OCI-LY1 (cell line): ENCODE measurements at regions not wholly inside any gene's neighbourhood (a gene's known extent, or its start where the extent isn't known, plus 50 kb on each side); places are given as distances from the start of the nearest gene placed in this dataset.

Experiments
- H2AFZ ChIP-seq: fragments of 200-600 bp; sonication (generic), shearing (Covaris generic); 2 replicates; pipeline ENCODE4 v1.6.0; 2014; ENCODE audit warnings: antibody characterized with exemption, mild to moderate bottlenecking, low read length
- H3F3A ChIP-seq: fragments of 200-600 bp; sonication (generic), shearing (Covaris generic); 2 replicates; pipeline ENCODE4 v1.6.0; 2014; ENCODE audit warnings: mild to moderate bottlenecking, antibody characterized with exemption, low read length, moderate library complexity; ENCODE audit not compliant: insufficient read depth
- H3K27ac ChIP-seq: fragments of 200-600 bp; sonication (generic); 2 replicates; pipeline ENCODE4 v1.5.1; 2014; ENCODE audit warnings: low read length, mixed run types, mild to moderate bottlenecking, low read depth; ENCODE audit not compliant: poor library complexity, severe bottlenecking
- H3K27me3 ChIP-seq: fragments of 200-600 bp; sonication (generic); 2 replicates; pipeline ENCODE4 v1.6.0; 2014; ENCODE audit warnings: antibody characterized with exemption, mild to moderate bottlenecking, low read length, moderate library complexity; ENCODE audit not compliant: insufficient read depth
- H3K36me3 ChIP-seq: fragments of 200-600 bp; sonication (generic); 2 replicates; pipeline ENCODE4 v1.6.1; 2014; ENCODE audit warnings: mild to moderate bottlenecking, antibody characterized with exemption, low read length, moderate library complexity, mixed read lengths; ENCODE audit not compliant: insufficient read depth
- H3K4me1 ChIP-seq: fragments of 200-600 bp; sonication (generic); 2 replicates; pipeline ENCODE4 v1.5.1; 2014; ENCODE audit warnings: mild to moderate bottlenecking, low read length, moderate library complexity; ENCODE audit not compliant: insufficient read depth, severe bottlenecking
- H3K4me2 ChIP-seq: fragments of 200-600 bp; sonication (generic), shearing (Covaris generic); 2 replicates; pipeline ENCODE4 v1.6.1; 2014; ENCODE audit warnings: low read length
- H3K4me3 ChIP-seq: fragments of 200-600 bp; sonication (generic); 2 replicates; pipeline ENCODE4 v1.5.1; 2014; ENCODE audit warnings: low read length, low read depth, mild to moderate bottlenecking, mixed read lengths; ENCODE audit not compliant: poor library complexity, severe bottlenecking
- H3K79me2 ChIP-seq: fragments of 200-600 bp; shearing (Covaris generic); 2 replicates; pipeline ENCODE4 v1.6.1; 2016; ENCODE audit warnings: mixed run types, low read length, mixed read lengths; ENCODE audit not compliant: insufficient read depth
- H3K9ac ChIP-seq: fragments of 200-600 bp; sonication (generic), shearing (Covaris generic); 2 replicates; pipeline ENCODE4 v1.6.1; 2014; ENCODE audit warnings: mild to moderate bottlenecking, low read length, mixed read lengths
- H3K9me2 ChIP-seq: fragments of 200-600 bp; sonication (generic), shearing (Covaris generic); 2 replicates; pipeline ENCODE4 v1.6.1; 2014; ENCODE audit warnings: low read depth, mild to moderate bottlenecking, low read length, mixed read lengths
- H3K9me3 ChIP-seq: fragments of 200-600 bp; shearing (Covaris generic); 2 replicates; pipeline ENCODE4 v1.6.1; 2014; ENCODE audit warnings: low read length, mixed read lengths
- H4K20me1 ChIP-seq: fragments of 200-600 bp; sonication (generic), shearing (Covaris generic); 2 replicates; pipeline ENCODE4 v1.6.0; 2016; ENCODE audit warnings: mild to moderate bottlenecking, low read length; ENCODE audit not compliant: insufficient read depth
- CTCF ChIP-seq: fragments of 200-600 bp; sonication (generic), shearing (Covaris generic); IDR thresholded peaks from 2 replicates; pipeline ENCODE4 v1.5.1; 2017; ENCODE audit warnings: mild to moderate bottlenecking, antibody characterized with exemption, low read length, moderate library complexity, mixed read lengths
- EZH2 ChIP-seq: fragments of 200-600 bp; sonication (generic), shearing (Covaris generic); IDR thresholded peaks from 2 replicates; pipeline ENCODE4 v1.8.0; 2017; ENCODE audit warnings: borderline replicate concordance, mixed run types, mild to moderate bottlenecking, antibody characterized with exemption, low read length, moderate library complexity, mixed read lengths

- no peaks in the 10 kb centered on the region for H3K9me3 ChIP-seq
- H3K36me3 ChIP-seq: no peaks in the 10 kb centered on the region
- H3K4me3 ChIP-seq: no peak overlapping the region
- no peak overlapping the region for H3K27ac ChIP-seq
- peaks cover 6% of the 10 kb centered on the region for H3K27me3 ChIP-seq
- no peaks in the 10 kb centered on the region for H3K4me1 ChIP-seq
- no peak overlapping the region for H2AFZ ChIP-seq
- H3K9ac ChIP-seq: no peak overlapping the region
- H3K9me2 ChIP-seq: no peaks in the 10 kb centered on the region
- no peak overlapping the region for H3K4me2 ChIP-seq
- no peaks in the 10 kb centered on the region for H4K20me1 ChIP-seq
- H3F3A ChIP-seq: no peaks in the 10 kb centered on the region
- TF ChIP-seq CTCF: no peak
- no peaks in the 10 kb centered on the region for H3K79me2 ChIP-seq
These were observed 131.5 kb upstream of the PTCH1 start for GRCh38 chr9:95648225-95648624.

GRCh38 chr9:95645992-95646391 lies 129.2 kb upstream of the PTCH1 start:
- H3F3A ChIP-seq: no peaks in the 10 kb centered on the region
- no peak overlapping the region for H3K4me2 ChIP-seq
- no peaks in the 10 kb centered on the region for H3K9me3 ChIP-seq
- H2AFZ ChIP-seq: no peak overlapping the region
- H3K36me3 ChIP-seq: no peaks in the 10 kb centered on the region
- no peaks in the 10 kb centered on the region; the same call in none of the 2 replicates for H3K27me3 ChIP-seq
- no peak overlapping the region for H3K27ac ChIP-seq
- H3K9me2 ChIP-seq: no peaks in the 10 kb centered on the region
- H3K4me3 ChIP-seq: no peak overlapping the region
- no peaks in the 10 kb centered on the region for H3K79me2 ChIP-seq
- H4K20me1 ChIP-seq: no peaks in the 10 kb centered on the region
- no peaks in the 10 kb centered on the region for H3K4me1 ChIP-seq
- H3K9ac ChIP-seq: no peak overlapping the region
- TF ChIP-seq CTCF: no peak
- TF ChIP-seq EZH2: no peak

- Histone ChIP-seq H3K36me3 (no peaks in the 10 kb centered on the region), H3K79me2 (no peaks in the 10 kb centered on the region), H3K9me3 (no peaks in the 10 kb centered on the region), H3K9me2 (no peaks in the 10 kb centered on the region), H3K4me2 (no peak overlapping the region), H3K9ac (no peak overlapping the region), H2AFZ (no peak overlapping the region), H3F3A (no peaks in the 10 kb centered on the region), H3K27ac (no peak overlapping the region), H3K4me1 (no peaks in the 10 kb centered on the region), H3K27me3 (no peaks in the 10 kb centered on the region; the same call in none of the 2 replicates), H4K20me1 (no peaks in the 10 kb centered on the region), H3K4me3 (no peak overlapping the region)
- no peak for TF ChIP-seq CTCF
- no peak for TF ChIP-seq EZH2
These were observed 128.8 kb upstream of the PTCH1 start for GRCh38 chr9:95645579-95645978.
